ENCODE measurements at regions not wholly inside any gene's neighbourhood (a gene's known extent, or its start where the extent isn't known, plus 50 kb on each side); places are given as distances from the start of the nearest gene placed in this dataset.

DNA sequence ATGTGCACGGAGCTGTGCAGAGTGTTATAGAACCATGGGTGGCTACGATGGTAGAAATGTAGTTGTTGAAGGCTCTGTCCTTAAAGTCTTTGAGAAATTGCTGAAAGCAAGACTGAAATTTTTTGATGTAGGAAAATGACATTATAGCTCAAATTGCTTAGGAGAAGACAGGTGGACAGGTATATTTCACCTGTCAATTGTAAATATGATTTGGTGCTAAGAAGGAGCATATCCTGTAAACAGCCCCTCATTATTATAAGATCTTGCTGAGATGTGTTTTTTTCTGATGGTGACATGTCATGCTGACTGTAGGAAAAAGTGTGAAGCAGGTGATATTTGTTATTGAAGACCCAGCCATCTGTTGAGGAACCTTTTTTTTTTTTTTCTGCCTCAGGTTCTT, 377.9 kb downstream of the PSAT1 start:
- Histone ChIP-seq H2AFZ (ENCODE audit: low read length) (no peak overlapping the region), H3K4me2 (ENCODE audit: insufficient read depth in 1 of 2, low read depth in 2 of 2, low read length in 2 of 2) (no peak overlapping the region), H2BK120ac (replicated peaks; ENCODE audit: low read depth, low read length) (no peak overlapping the region), H3K36me3 (ENCODE audit: control insufficient read depth in 2 of 4, insufficient read depth in 4 of 4, low read length in 3 of 4) (no peaks in the 10 kb centered on the region), H3K9ac (replicated peaks in 1 of 4; ENCODE audit: extremely low read depth in 1 of 4, low read depth in 3 of 4, low read length in 3 of 4) (no peak overlapping the region), H4K8ac (ENCODE audit: extremely low read depth, insufficient read depth, low read length) (no peak overlapping the region), H2AK5ac (ENCODE audit: low read depth, low read length) (no peak overlapping the region), H3K4me3 (ENCODE audit: extremely low read depth in 1 of 4, insufficient read depth in 2 of 4, low read depth in 3 of 4, low read length in 4 of 4) (no peak overlapping the region), H2BK5ac (ENCODE audit: low read depth, low read length) (no peak overlapping the region), H3K27ac (ENCODE audit: low read depth, low read length) (no peak overlapping the region), H3K79me1 (ENCODE audit: low read depth, low read length) (no peaks in the 10 kb centered on the region), H2BK12ac (ENCODE audit: low read depth, low read length) (no peak overlapping the region), H2BK20ac (ENCODE audit: low read length) (no peak overlapping the region), H2BK15ac (ENCODE audit: low read length) (no peak overlapping the region), H4K91ac (replicated peaks; ENCODE audit: insufficient read length, low read length) (no peak overlapping the region), H3K23ac (ENCODE audit: insufficient read length) (no peak overlapping the region), H3K18ac (ENCODE audit: extremely low read depth, low read length) (no peak overlapping the region), H3K14ac (ENCODE audit: insufficient read length) (no peak overlapping the region), H3K27me3 (replicated peaks in 1 of 4; ENCODE audit: control insufficient read depth in 3 of 4, extremely low read depth in 1 of 4, insufficient read depth in 3 of 4, low read length in 3 of 4) (no peaks in the 10 kb centered on the region), H4K5ac (ENCODE audit: insufficient read length, low read depth, low read length) (no peak overlapping the region), H3K9me3 (ENCODE audit: insufficient read depth in 2 of 2, low read depth in 1 of 2, low read length in 1 of 2) (no peaks in the 10 kb centered on the region), H3K4ac (replicated peaks; ENCODE audit: insufficient read length, low read depth, low read length) (no peak overlapping the region), H4K20me1 (replicated peaks in 1 of 2; ENCODE audit: control insufficient read depth in 1 of 2, insufficient read depth in 2 of 2, low read length in 2 of 2) (no peaks in the 10 kb centered on the region), H3K79me2 (ENCODE audit: control insufficient read depth in 1 of 2, insufficient read depth in 2 of 2, low read length in 2 of 2) (no peaks in the 10 kb centered on the region; a peak in 1 of 4 replicates), H3K56ac (replicated peaks; ENCODE audit: insufficient read length, low read depth, low read length) (no peak overlapping the region), H3K23me2 (ENCODE audit: low read depth, low read length) (no peaks in the 10 kb centered on the region), H3K4me1 (replicated peaks in 1 of 4; ENCODE audit: control insufficient read depth in 3 of 4, insufficient read depth in 4 of 4, low read length in 3 of 4) (no peaks in the 10 kb centered on the region)
- ChIA-PET CTCF (ENCODE audit: partially characterized antibody) (interaction anchor here (0.6 to 1.4 kb wide), 2 partner anchors 8 to 20 kb away, joined by 3 read pairs; no protein-coding TSS in a partner anchor), POLR2A (ENCODE audit: partially characterized antibody) (no interaction called here)
- DNase-seq (ENCODE audit: low read depth in 1 of 2, low spot score in 2 of 2), result no peak
- FAIRE-seq, result no peak
- TF ChIP-seq PHF8 (conservative IDR thresholded peaks at IDR 0.05; ENCODE audit: low read depth, low read length) (no peak), EGR1 (IDR thresholded peaks at IDR 0.05; ENCODE audit: borderline replicate concordance, low read depth, low read length) (no peak), CHD1 (IDR thresholded peaks at IDR 0.05; ENCODE audit: low read depth, low read length) (no peak)
- 95% methylated on average over 2 of the region's 2 CpGs; no CpG with 5 or more reads in 1 of the 2 experiments for WGBS, 2 experiments (ENCODE audit: extremely low coverage in 1 of 2, insufficient coverage in 1 of 2, insufficient read length in 1 of 2, insufficient replicate concordance in 2 of 2, low coverage in 1 of 2, low lambda C conversion rate in 2 of 2, missing lambda C conversion rate in 1 of 2)
